ENCODE measurements at regions not wholly inside any gene's neighbourhood (a gene's known extent, or its start where the extent isn't known, plus 50 kb on each side); places are given as distances from the start of the nearest gene placed in this dataset.

GRCh38 chr11:45428541-45429230 lies 142.5 kb upstream of the SYT13 start:
- H3K27ac ChIP-seq (replicated peaks; ENCODE audit: low read length), result no peak overlapping the region

GRCh38 chr11:45428116-45428515 lies 142.0 kb upstream of the SYT13 start:
- H2BK15ac ChIP-seq (ENCODE audit: low read length), result no peak overlapping the region
- H2BK5ac ChIP-seq (ENCODE audit: low read length), result no peak overlapping the region
- H3K23ac ChIP-seq (ENCODE audit: low read depth, low read length, poor library complexity), result no peak overlapping the region
- H3K9me3 ChIP-seq (replicated peaks in 1 of 2; ENCODE audit: control insufficient read depth in 2 of 2, insufficient read depth in 1 of 2, low read depth in 1 of 2, low read length in 2 of 2), result no peaks in the 10 kb centered on the region
- no peaks in the 10 kb centered on the region for H3K79me1 ChIP-seq (ENCODE audit: low read depth, low read length)
- no peak overlapping the region for H2BK12ac ChIP-seq (ENCODE audit: low read length)
- H3K4me3 ChIP-seq (ENCODE audit: low read length in 2 of 2), result no peak overlapping the region
- no peak overlapping the region for H2BK120ac ChIP-seq (ENCODE audit: low read depth, low read length)
- H4K91ac ChIP-seq (ENCODE audit: low read depth, low read length, poor library complexity), result no peak overlapping the region
- no peak overlapping the region for H3K4me2 ChIP-seq (ENCODE audit: insufficient read depth, low read length, poor library complexity, severe bottlenecking)
- no peak overlapping the region for H3K14ac ChIP-seq (ENCODE audit: low read length)
- H3K27ac ChIP-seq (replicated peaks; ENCODE audit: low read length), result no peak overlapping the region
- no peak overlapping the region for H2AK5ac ChIP-seq (ENCODE audit: low read depth, low read length)
- peaks cover 0 to 19% (median 0%) of the 10 kb centered on the region in 3 experiments for H3K27me3 ChIP-seq (ENCODE audit: control insufficient read depth in 3 of 3, insufficient read depth in 3 of 3, low read depth in 1 of 3, low read length in 3 of 3)
- no peak overlapping the region for H3K9ac ChIP-seq (ENCODE audit: low read depth, low read length, poor library complexity)
- no peak for DNase-seq (ENCODE audit: low spot score)
- no peak overlapping the region for H3K18ac ChIP-seq (ENCODE audit: low read length)
- WGBS, 2 donors (ENCODE audit: extremely low coverage in 2 of 2, insufficient read length in 2 of 2, insufficient replicate concordance in 1 of 2), result no CpG with 5 or more reads among the region's 9 CpGs
- peaks cover 0 to 6% of the 10 kb centered on the region in 2 donors for H3K4me1 ChIP-seq (ENCODE audit: control insufficient read depth in 2 of 2, insufficient read depth in 1 of 2, low read depth in 1 of 2, low read length in 2 of 2)
- no peak overlapping the region for H2AFZ ChIP-seq (ENCODE audit: low read length)
- H3K4ac ChIP-seq (ENCODE audit: low read length), result no peak overlapping the region
- no peaks in the 10 kb centered on the region for H3K36me3 ChIP-seq (replicated peaks in 1 of 2; ENCODE audit: control insufficient read depth in 2 of 2, insufficient read depth in 2 of 2, low read length in 2 of 2)
- no peak overlapping the region for H4K8ac ChIP-seq (ENCODE audit: low read depth, low read length)

More at GRCh38 chr11:45428541-45429230, 142.5 kb upstream of the SYT13 start:
- no peak overlapping the region for H3K9ac ChIP-seq (ENCODE audit: low read depth, low read length, poor library complexity)
- H2BK12ac ChIP-seq (ENCODE audit: low read length), result no peak overlapping the region
- no peak overlapping the region for H2AK5ac ChIP-seq (ENCODE audit: low read depth, low read length)
- H4K8ac ChIP-seq (ENCODE audit: low read depth, low read length), result no peak overlapping the region
- H3K4me1 ChIP-seq (ENCODE audit: control insufficient read depth in 2 of 2, insufficient read depth in 1 of 2, low read depth in 1 of 2, low read length in 2 of 2), result peaks cover 0 to 6% of the 10 kb centered on the region in 2 donors
- no peak overlapping the region for H2BK15ac ChIP-seq (ENCODE audit: low read length)
- H3K4me3 ChIP-seq (ENCODE audit: low read length in 2 of 2), result no peak overlapping the region
- no peaks in the 10 kb centered on the region for H3K79me1 ChIP-seq (ENCODE audit: low read depth, low read length)
- H3K36me3 ChIP-seq (replicated peaks in 1 of 2; ENCODE audit: control insufficient read depth in 2 of 2, insufficient read depth in 2 of 2, low read length in 2 of 2), result no peaks in the 10 kb centered on the region
- no peak overlapping the region for H3K14ac ChIP-seq (ENCODE audit: low read length)
- no CpG with 5 or more reads among the region's 7 CpGs for WGBS, 2 donors (ENCODE audit: extremely low coverage in 2 of 2, insufficient read length in 2 of 2, insufficient replicate concordance in 1 of 2)
- H4K91ac ChIP-seq (ENCODE audit: low read depth, low read length, poor library complexity), result no peak overlapping the region
- H2AFZ ChIP-seq (ENCODE audit: low read length), result no peak overlapping the region
- H2BK5ac ChIP-seq (ENCODE audit: low read length), result no peak overlapping the region
- H2BK120ac ChIP-seq (ENCODE audit: low read depth, low read length), result no peak overlapping the region
- DNase-seq (ENCODE audit: low spot score), result no peak
- H3K18ac ChIP-seq (ENCODE audit: low read length), result no peak overlapping the region
- no peak overlapping the region for H3K4ac ChIP-seq (ENCODE audit: low read length)
- H3K9me3 ChIP-seq (replicated peaks in 1 of 2; ENCODE audit: control insufficient read depth in 2 of 2, insufficient read depth in 1 of 2, low read depth in 1 of 2, low read length in 2 of 2), result no peaks in the 10 kb centered on the region
- H3K27me3 ChIP-seq (ENCODE audit: control insufficient read depth in 3 of 3, insufficient read depth in 3 of 3, low read depth in 1 of 3, low read length in 3 of 3), result peaks cover 0 to 19% (median 0%) of the 10 kb centered on the region in 3 experiments
- H3K4me2 ChIP-seq (ENCODE audit: insufficient read depth, low read length, poor library complexity, severe bottlenecking), result no peak overlapping the region
- no peak overlapping the region for H3K23ac ChIP-seq (ENCODE audit: low read depth, low read length, poor library complexity)

- Histone ChIP-seq H2BK15ac (ENCODE audit: low read length) (no peak overlapping the region), H3K4me3 (ENCODE audit: low read length in 2 of 2) (no peak overlapping the region), H2BK12ac (ENCODE audit: low read length) (no peak overlapping the region), H2AFZ (ENCODE audit: low read length) (no peak overlapping the region), H3K4ac (ENCODE audit: low read length) (no peak overlapping the region), H2BK5ac (ENCODE audit: low read length) (no peak overlapping the region), H3K36me3 (replicated peaks in 1 of 2; ENCODE audit: control insufficient read depth in 2 of 2, insufficient read depth in 2 of 2, low read length in 2 of 2) (no peaks in the 10 kb centered on the region), H2BK120ac (ENCODE audit: low read depth, low read length) (no peak overlapping the region), H4K8ac (ENCODE audit: low read depth, low read length) (no peak overlapping the region), H3K18ac (ENCODE audit: low read length) (peak overlapping the region; percentile 15), H3K14ac (ENCODE audit: low read length) (no peak overlapping the region), H3K9me3 (replicated peaks in 1 of 2; ENCODE audit: control insufficient read depth in 2 of 2, insufficient read depth in 1 of 2, low read depth in 1 of 2, low read length in 2 of 2) (no peaks in the 10 kb centered on the region), H3K79me1 (ENCODE audit: low read depth, low read length) (no peaks in the 10 kb centered on the region), H2AK5ac (ENCODE audit: low read depth, low read length) (no peak overlapping the region), H3K27me3 (ENCODE audit: control insufficient read depth in 3 of 3, insufficient read depth in 3 of 3, low read depth in 1 of 3, low read length in 3 of 3) (no peaks in the 10 kb centered on the region), H3K27ac (replicated peaks; ENCODE audit: low read length) (no peak overlapping the region), H3K23ac (ENCODE audit: low read depth, low read length, poor library complexity) (no peak overlapping the region), H3K9ac (ENCODE audit: low read depth, low read length, poor library complexity) (no peak overlapping the region), H3K4me2 (ENCODE audit: insufficient read depth, low read length, poor library complexity, severe bottlenecking) (no peak overlapping the region), H4K91ac (ENCODE audit: low read depth, low read length, poor library complexity) (no peak overlapping the region), H3K4me1 (ENCODE audit: control insufficient read depth in 2 of 2, insufficient read depth in 1 of 2, low read depth in 1 of 2, low read length in 2 of 2) (peaks cover 0 to 4% of the 10 kb centered on the region in 2 donors)
- DNase-seq (ENCODE audit: low spot score), result no peak
- WGBS, 2 donors (ENCODE audit: extremely low coverage in 2 of 2, insufficient read length in 2 of 2, insufficient replicate concordance in 1 of 2), result no CpG with 5 or more reads among the region's 9 CpGs
These were observed 138.5 kb upstream of the SYT13 start for GRCh38 chr11:45424411-45425180.

- no peak overlapping the region for H2BK12ac ChIP-seq (ENCODE audit: low read length)
- H2AFZ ChIP-seq (ENCODE audit: low read length), result no peak overlapping the region
- H3K23ac ChIP-seq (ENCODE audit: low read depth, low read length, poor library complexity), result no peak overlapping the region
- peaks cover 0 to 4% of the 10 kb centered on the region in 2 donors for H3K4me1 ChIP-seq (ENCODE audit: control insufficient read depth in 2 of 2, insufficient read depth in 1 of 2, low read depth in 1 of 2, low read length in 2 of 2)
- no peak overlapping the region for H3K14ac ChIP-seq (ENCODE audit: low read length)
- no peaks in the 10 kb centered on the region for H3K27me3 ChIP-seq (ENCODE audit: control insufficient read depth in 3 of 3, insufficient read depth in 3 of 3, low read depth in 1 of 3, low read length in 3 of 3)
- H4K91ac ChIP-seq (ENCODE audit: low read depth, low read length, poor library complexity), result no peak overlapping the region
- peak overlapping the region; percentile 56 for H3K18ac ChIP-seq (ENCODE audit: low read length)
- H2BK5ac ChIP-seq (ENCODE audit: low read length), result no peak overlapping the region
- no CpG with 5 or more reads among the region's 9 CpGs for WGBS, 2 donors (ENCODE audit: extremely low coverage in 2 of 2, insufficient read length in 2 of 2, insufficient replicate concordance in 1 of 2)
- no peak overlapping the region for H3K4me3 ChIP-seq (ENCODE audit: low read length in 2 of 2)
- H2BK15ac ChIP-seq (ENCODE audit: low read length), result no peak overlapping the region
- H3K27ac ChIP-seq (replicated peaks; ENCODE audit: low read length), result no peak overlapping the region
- no peak overlapping the region for H2AK5ac ChIP-seq (ENCODE audit: low read depth, low read length)
- H4K8ac ChIP-seq (ENCODE audit: low read depth, low read length), result no peak overlapping the region
- no peaks in the 10 kb centered on the region for H3K79me1 ChIP-seq (ENCODE audit: low read depth, low read length)
- no peak overlapping the region for H2BK120ac ChIP-seq (ENCODE audit: low read depth, low read length)
- no peaks in the 10 kb centered on the region for H3K36me3 ChIP-seq (replicated peaks in 1 of 2; ENCODE audit: control insufficient read depth in 2 of 2, insufficient read depth in 2 of 2, low read length in 2 of 2)
- no peak overlapping the region for H3K4ac ChIP-seq (ENCODE audit: low read length)
- no peak overlapping the region for H3K4me2 ChIP-seq (ENCODE audit: insufficient read depth, low read length, poor library complexity, severe bottlenecking)
- H3K9ac ChIP-seq (ENCODE audit: low read depth, low read length, poor library complexity), result no peak overlapping the region
- no peak for DNase-seq (ENCODE audit: low spot score)
- no peaks in the 10 kb centered on the region for H3K9me3 ChIP-seq (replicated peaks in 1 of 2; ENCODE audit: control insufficient read depth in 2 of 2, insufficient read depth in 1 of 2, low read depth in 1 of 2, low read length in 2 of 2)
These were observed 137.5 kb upstream of the SYT13 start for GRCh38 chr11:45423475-45424120.

Data from neuronal stem cell (in vitro differentiated cells).